ENCODE measurements at regions not wholly inside any gene's neighbourhood (a gene's known extent, or its start where the extent isn't known, plus 50 kb on each side); places are given as distances from the start of the nearest gene placed in this dataset.

GRCh38 chr10:117716889-117717288 lies 174.3 kb downstream of the EMX2 start:
- no peak for DNase-seq (ENCODE audit: low spot score)

- no peak for DNase-seq (ENCODE audit: low spot score)
Measured at GRCh38 chr10:117718986-117719920, 176.7 kb downstream of the EMX2 start.

GRCh38 chr10:117720931-117721835 lies 178.6 kb downstream of the EMX2 start:
- no peak for DNase-seq (ENCODE audit: low spot score)

- no peak for DNase-seq (ENCODE audit: low spot score)
Measured at GRCh38 chr10:117721873-117722272, 179.3 kb downstream of the EMX2 start.

GRCh38 chr10:117723343-117723742 lies 180.8 kb downstream of the EMX2 start:
- DNase-seq (ENCODE audit: low spot score) = no peak

GRCh38 chr10:117725993-117726392 lies 183.4 kb downstream of the EMX2 start:
- no peak for DNase-seq (ENCODE audit: low spot score)

GRCh38 chr10:117726596-117727295 lies 184.2 kb downstream of the EMX2 start:
- DNase-seq (ENCODE audit: low spot score) = no peak

GRCh38 chr10:117727421-117727820 lies 184.9 kb downstream of the EMX2 start:
- no peak for DNase-seq (ENCODE audit: low spot score)

GRCh38 chr10:117728087-117728486 lies 185.5 kb downstream of the EMX2 start:
- no peak for DNase-seq (ENCODE audit: low spot score)

GRCh38 chr10:117729156-117729555 lies 186.6 kb downstream of the EMX2 start:
- DNase-seq (ENCODE audit: low spot score) = no peak

GRCh38 chr10:117731121-117731791 lies 188.7 kb downstream of the EMX2 start:
- no peak for DNase-seq (ENCODE audit: low spot score)

GRCh38 chr10:117734731-117735405 lies 192.3 kb downstream of the EMX2 start:
- DNase-seq (ENCODE audit: low spot score) = no peak

- no peak for DNase-seq (ENCODE audit: low spot score)
Measured at GRCh38 chr10:117736655-117737054, 194.1 kb downstream of the EMX2 start.

- DNase-seq (ENCODE audit: low spot score) = no peak
Measured at GRCh38 chr10:117740088-117740487, 197.5 kb downstream of the EMX2 start.

- DNase-seq (ENCODE audit: low spot score) = no peak
Measured at GRCh38 chr10:117740691-117741222, 198.2 kb downstream of the EMX2 start.

- DNase-seq (ENCODE audit: low spot score) = no peak
Measured at GRCh38 chr10:117741524-117741923, 199.0 kb downstream of the EMX2 start.

- DNase-seq (ENCODE audit: low spot score) = no peak
Measured at GRCh38 chr10:117743509-117743908, 201.0 kb downstream of the EMX2 start.

GRCh38 chr10:117745301-117745700 lies 202.8 kb downstream of the EMX2 start:
- DNase-seq (ENCODE audit: low spot score) = no peak

GRCh38 chr10:117746541-117747448 lies 204.2 kb downstream of the EMX2 start:
- DNase-seq (ENCODE audit: low spot score) = no peak

- DNase-seq (ENCODE audit: low spot score) = no peak
Measured at GRCh38 chr10:117747636-117748035, 205.1 kb downstream of the EMX2 start.
